GM18861 (cell line): ENCODE measurements at regions not wholly inside any gene's neighbourhood (a gene's known extent, or its start where the extent isn't known, plus 50 kb on each side); places are given as distances from the start of the nearest gene placed in this dataset.

Experiments used
- ATAC-seq: cut with Tn5 transposase; IDR thresholded peaks from one replicate; pipeline ENCODE4 v1.9.1; 2021; ENCODE audit not compliant: unreplicated experiment

DNA sequence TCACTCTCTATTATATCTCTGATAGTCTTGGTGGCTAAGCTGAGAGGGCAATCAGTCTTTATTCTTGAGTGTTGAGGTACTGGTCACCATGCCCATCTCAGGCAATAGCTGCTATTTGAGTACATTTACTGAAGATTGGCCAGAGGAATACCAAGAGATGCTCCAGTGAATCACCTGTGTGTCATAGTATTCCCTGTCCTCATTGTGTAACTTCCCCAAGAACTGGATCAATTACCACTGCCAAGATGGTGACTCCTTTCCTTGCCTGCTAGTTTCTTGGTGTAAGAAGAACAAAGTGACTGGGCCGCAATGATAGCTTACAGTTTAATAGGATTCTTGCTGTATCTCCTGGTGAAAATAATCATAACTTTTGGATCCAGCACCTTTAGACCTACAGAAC lies 418.7 kb upstream of the KIF2A start:
- ATAC-seq, result no peak

GRCh38 chr5:61894046-61894445 lies 412.0 kb upstream of the KIF2A start:
- no peak for ATAC-seq

- ATAC-seq, result no peak
Measured at GRCh38 chr5:61896811-61897210, 409.2 kb upstream of the KIF2A start.

GRCh38 chr5:61897251-61897650 lies 408.8 kb upstream of the KIF2A start:
- no peak for ATAC-seq

DNA sequence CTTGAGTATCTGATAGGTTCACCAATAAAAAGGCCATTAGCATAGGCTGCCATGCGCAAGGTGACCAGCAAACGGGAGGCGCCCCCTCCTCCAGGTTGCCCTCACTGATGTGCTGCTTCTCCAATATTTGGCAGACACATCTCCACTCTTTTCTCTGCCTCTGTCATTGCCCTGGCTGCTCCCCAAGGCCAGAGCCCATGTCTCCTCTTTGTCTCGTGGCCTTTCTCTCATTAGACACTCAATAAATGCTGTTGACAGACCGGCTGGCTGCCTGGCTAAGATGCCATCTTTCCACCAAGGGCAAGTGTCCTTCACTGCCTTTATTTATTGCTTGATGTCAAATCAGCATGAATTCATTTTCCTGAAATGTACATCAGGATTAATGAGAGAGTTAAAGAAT lies 404.0 kb upstream of the KIF2A start:
- ATAC-seq, result no peak

GRCh38 chr5:61904730-61905129 lies 401.3 kb upstream of the KIF2A start:
- ATAC-seq, result no peak

- ATAC-seq, result no peak
Measured at GRCh38 chr5:61905613-61906012, 400.4 kb upstream of the KIF2A start.

DNA sequence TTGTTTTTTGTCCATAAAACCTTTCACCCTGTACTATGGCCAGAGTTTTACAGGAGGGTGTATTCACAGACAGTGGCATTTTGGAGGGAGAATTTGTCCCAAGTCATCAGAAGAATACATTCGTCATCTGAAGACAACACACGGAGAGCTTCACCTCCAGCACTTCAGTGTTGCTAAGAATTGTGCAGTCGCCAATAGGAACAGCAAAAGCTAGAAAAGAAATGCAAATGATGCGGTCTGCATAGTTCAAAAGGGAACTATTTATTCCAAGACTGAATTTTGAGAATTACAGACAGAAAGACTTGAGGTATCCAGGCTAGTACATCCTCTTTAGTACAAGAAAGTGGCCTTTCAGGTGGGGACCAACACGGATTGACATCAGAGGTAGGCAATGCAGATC lies 399.2 kb upstream of the KIF2A start:
- ATAC-seq, result no peak

GRCh38 chr5:61907995-61908394 lies 398.0 kb upstream of the KIF2A start:
- no peak for ATAC-seq

- ATAC-seq, result no peak
Measured at GRCh38 chr5:61910771-61911170, 395.2 kb upstream of the KIF2A start.

- ATAC-seq, result no peak
Measured at GRCh38 chr5:61912559-61912958, 393.4 kb upstream of the KIF2A start.

DNA sequence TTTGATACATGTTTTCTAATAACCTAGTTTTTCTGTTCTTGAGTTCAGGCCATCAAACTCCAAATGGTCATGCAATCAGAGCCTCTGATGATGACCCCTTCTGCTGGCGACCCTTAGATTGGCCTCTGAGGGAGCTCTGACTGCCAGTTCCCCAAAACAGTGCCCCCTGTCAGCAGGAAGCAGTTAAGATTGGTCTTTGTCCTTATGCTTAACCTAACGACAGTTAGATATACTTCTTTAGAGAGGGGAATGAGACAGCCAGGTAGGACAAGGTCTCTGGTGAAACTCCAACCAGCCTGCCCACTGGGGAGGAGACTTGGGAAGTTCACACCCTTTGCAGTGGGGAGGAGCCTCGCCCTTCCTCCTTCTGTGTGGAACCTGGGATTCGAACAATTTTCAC lies 390.4 kb upstream of the KIF2A start:
- no peak for ATAC-seq

DNA sequence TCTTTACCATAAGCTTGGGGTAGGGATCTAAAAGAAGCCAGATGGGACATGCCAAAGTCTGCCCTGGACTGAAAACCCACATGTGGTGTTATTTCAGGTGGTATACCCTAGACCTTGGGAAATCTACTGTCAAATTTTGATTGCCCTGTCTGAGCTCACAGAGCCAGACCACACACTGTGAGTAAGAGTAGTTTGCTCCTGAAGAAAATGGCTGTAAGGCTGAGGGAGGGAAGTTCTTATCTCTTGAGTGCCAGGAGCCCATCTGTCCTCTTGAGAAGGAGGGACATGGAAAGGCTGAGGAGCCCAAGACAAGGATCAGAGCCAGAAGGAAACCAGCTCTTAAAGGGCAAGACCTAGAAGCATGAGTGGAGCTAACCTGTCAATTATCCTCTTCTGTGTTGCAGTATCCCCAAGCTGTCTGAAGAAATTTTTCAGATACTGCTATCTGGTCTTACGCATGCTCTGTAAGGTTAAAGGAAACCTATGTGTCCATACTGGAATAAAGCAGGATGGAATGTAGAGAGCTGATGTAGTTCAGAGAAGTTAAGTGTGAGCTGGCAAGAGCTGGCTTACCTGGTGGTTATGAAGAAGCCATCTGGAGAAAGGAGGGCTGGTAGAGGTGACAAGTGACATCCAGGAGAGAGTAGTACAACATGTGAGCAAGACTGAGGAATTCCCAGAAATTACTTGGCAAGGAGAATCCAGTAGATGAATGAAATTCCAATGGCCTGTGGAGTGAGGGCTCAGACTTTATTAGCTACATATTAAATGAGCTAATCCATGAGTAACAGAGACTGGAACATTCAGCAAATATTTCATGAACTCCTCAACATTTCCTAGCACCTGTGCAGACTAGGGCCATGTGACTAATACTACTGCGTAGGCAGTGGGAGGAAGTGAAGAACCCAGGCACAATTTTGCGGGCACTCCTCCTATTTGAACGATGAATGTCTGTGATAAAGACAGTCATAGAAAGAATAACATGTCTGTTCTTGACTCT lies 389.1 kb upstream of the KIF2A start:
- no peak for ATAC-seq

DNA sequence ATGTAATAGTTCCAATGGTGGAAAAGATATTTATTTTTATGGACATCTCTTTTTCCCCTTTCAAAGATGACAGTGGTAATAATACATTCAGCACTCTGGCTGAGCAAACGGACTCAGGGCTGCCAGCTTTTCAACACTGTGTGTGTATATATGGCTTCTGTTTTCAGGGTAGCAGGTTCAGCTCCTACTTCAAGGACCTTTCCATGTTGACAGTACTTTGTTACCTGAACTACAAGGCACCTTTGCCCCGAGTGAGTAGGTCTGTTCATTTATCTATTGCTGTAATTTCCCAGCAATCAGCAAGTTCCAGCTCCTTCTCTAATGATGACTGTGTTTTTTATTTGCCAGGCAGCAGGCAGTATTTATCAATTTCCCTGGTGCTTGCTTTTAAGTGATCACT lies 387.4 kb upstream of the KIF2A start:
- ATAC-seq, result no peak

DNA sequence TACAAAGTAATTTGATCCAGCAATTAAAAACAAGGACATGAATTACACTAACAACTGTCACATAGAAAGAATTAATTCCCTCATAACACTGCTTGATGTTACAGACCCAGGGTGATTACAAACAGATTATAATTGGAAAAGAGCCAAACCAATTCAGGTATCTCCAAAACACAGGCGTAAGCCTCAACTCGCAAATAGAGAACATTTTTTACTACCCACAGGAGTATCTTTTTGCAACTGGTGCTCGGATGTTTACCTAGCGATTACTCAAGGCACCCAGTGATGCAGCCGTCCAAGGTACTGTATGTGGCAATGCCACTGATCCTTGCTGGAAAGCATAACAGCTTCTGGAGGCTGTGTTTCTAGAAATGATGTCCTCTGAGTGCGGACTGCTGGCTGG lies 386.1 kb upstream of the KIF2A start:
- no peak for ATAC-seq

DNA sequence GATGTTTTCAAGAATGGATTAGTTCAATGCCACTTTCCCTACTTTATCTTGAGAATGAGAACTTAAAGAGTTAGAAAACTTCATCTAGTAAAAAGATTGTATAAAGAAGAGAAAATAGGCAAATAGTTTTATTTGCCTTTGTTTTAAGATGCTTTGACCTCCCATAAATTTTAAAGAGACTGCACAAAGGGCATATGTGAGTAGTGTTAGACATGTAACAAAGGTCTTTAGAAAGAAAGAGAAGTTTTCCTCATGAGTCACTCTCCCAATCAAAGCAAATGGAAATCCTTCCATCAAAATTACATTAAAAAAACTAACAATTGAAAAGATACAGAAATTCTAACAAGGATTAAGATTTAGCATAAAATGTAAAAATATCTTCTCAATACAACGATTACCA lies 381.8 kb upstream of the KIF2A start:
- ATAC-seq, result no peak

GRCh38 chr5:61926911-61927310 lies 379.1 kb upstream of the KIF2A start:
- no peak for ATAC-seq

DNA sequence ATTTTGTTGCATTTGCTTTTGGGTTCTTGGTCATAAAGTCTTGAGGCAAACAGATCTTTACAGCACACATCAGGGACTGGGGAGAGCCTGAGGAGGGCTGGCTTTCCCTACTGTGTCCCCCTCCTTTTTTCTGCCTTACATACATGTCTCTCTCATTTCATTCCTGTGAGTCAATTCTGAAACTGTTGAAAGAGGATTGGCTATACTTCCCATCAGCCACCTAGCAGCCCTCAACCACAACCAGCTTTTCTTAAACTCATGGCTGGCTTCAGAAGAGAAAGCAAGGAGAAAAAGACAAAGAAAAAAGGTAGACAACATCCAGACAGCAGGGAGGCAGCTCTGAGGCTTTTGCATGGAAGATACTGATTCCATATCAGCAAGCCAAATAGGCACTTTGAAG lies 374.8 kb upstream of the KIF2A start:
- no peak for ATAC-seq

DNA sequence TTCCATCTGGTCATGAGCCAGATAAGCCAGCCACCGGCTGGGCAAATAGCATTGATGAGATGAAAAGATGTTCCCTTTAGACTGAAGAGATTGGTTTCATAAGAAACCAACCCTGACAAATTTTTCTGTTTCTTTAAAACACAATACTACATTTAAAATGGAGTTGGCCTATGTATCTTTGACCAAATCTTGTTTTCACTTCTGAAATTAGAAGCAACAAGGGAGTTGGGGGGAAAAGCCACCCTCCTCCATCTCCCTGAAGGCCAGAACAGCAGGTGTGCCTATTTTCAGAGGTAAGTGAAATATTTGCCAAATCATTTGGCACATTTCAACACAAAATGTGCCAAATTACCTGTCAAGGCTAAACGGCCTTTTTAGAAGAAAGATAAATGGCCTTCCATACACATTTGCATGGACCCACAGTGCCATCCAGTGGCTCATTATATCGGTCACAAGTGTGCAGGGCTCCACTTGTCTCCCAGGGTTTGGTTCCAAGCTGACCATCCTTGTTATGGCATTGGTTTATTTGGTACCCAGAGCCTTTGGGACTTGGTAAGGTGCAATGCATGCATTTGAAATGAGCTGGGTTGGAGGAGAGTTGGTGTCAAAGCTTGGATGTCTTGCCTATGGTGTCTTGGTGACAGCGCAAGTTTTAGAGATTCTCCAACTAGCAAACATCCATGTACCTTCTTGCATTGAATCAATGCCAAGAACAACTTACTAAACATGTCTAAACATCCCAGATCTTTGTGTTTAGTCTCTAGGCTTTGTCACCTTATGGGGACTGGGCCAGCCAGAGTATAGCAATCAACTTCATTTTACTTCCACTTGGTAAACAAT lies 372.0 kb upstream of the KIF2A start:
- no peak for ATAC-seq

GRCh38 chr5:61941637-61942036 lies 364.4 kb upstream of the KIF2A start:
- no peak for ATAC-seq

- ATAC-seq, result no peak
Measured at GRCh38 chr5:61942462-61943049, 363.4 kb upstream of the KIF2A start.

- no peak for ATAC-seq
Measured at GRCh38 chr5:61943713-61944112, 362.3 kb upstream of the KIF2A start.
